ENCODE measurements at regions not wholly inside any gene's neighbourhood (a gene's known extent, or its start where the extent isn't known, plus 50 kb on each side); places are given as distances from the start of the nearest gene placed in this dataset.
"Not testable (repeated sequence)": the region's sequence is repeated elsewhere in the genome, so short reads cannot be mapped to it uniquely, and the experiment has no call there.

GRCh38 chr5:44756097-44756496 lies 52.6 kb upstream of the MRPS30 start:
- DNase-seq (ENCODE audit: insufficient read length, low spot score); FAIRE-seq: not testable (repeated sequence)

- no peak for DNase-seq (ENCODE audit: insufficient read length, low spot score)
- FAIRE-seq = no peak
Measured at GRCh38 chr5:44747396-44747795, 61.4 kb upstream of the MRPS30 start.

- DNase-seq (ENCODE audit: insufficient read length, low spot score) (no peak), FAIRE-seq (no peak)
Measured at GRCh38 chr5:44740660-44741059, 68.1 kb upstream of the MRPS30 start.

GRCh38 chr5:44729536-44729935 lies 79.2 kb upstream of the MRPS30 start:
- no peak for FAIRE-seq
- no peak for DNase-seq (ENCODE audit: insufficient read length, low spot score)

- DNase-seq (ENCODE audit: insufficient read length, low spot score) = no peak
- FAIRE-seq = no peak
Measured at GRCh38 chr5:44727100-44727499, 81.6 kb upstream of the MRPS30 start.

GRCh38 chr5:44719856-44720255 lies 88.9 kb upstream of the MRPS30 start:
- no peak for DNase-seq (ENCODE audit: insufficient read length, low spot score)
- FAIRE-seq = no peak

- DNase-seq (ENCODE audit: insufficient read length, low spot score) = no peak
- no peak for FAIRE-seq
Measured at GRCh38 chr5:44714871-44715561, 93.7 kb upstream of the MRPS30 start.

GRCh38 chr5:44713446-44713845 lies 95.3 kb upstream of the MRPS30 start:
- FAIRE-seq = no peak
- DNase-seq (ENCODE audit: insufficient read length, low spot score) = no peak

GRCh38 chr5:44711901-44712300 lies 96.8 kb upstream of the MRPS30 start:
- FAIRE-seq (no peak), DNase-seq (ENCODE audit: insufficient read length, low spot score) (no peak)

GRCh38 chr5:44708602-44709001 lies 100.1 kb upstream of the MRPS30 start:
- no peak for FAIRE-seq
- DNase-seq (ENCODE audit: insufficient read length, low spot score) = no peak

- no peak for DNase-seq (ENCODE audit: insufficient read length, low spot score)
- no peak for FAIRE-seq
Measured at GRCh38 chr5:44707721-44708120, 101.0 kb upstream of the MRPS30 start.

GRCh38 chr5:44697025-44697424 lies 111.7 kb upstream of the MRPS30 start:
- no peak for FAIRE-seq

GRCh38 chr5:44695259-44695658 lies 113.5 kb upstream of the MRPS30 start:
- FAIRE-seq (peak; percentile 31), DNase-seq (ENCODE audit: insufficient read length, low spot score) (no peak)

More at GRCh38 chr5:44697025-44697424, 111.7 kb upstream of the MRPS30 start:
- no peak for DNase-seq (ENCODE audit: insufficient read length, low spot score)

GRCh38 chr5:44691802-44692201 lies 116.9 kb upstream of the MRPS30 start:
- DNase-seq (ENCODE audit: insufficient read length, low spot score) = no peak
- no peak for FAIRE-seq

GRCh38 chr5:44681906-44682305 lies 126.8 kb upstream of the MRPS30 start:
- FAIRE-seq (no peak), DNase-seq (ENCODE audit: insufficient read length, low spot score) (no peak)

GRCh38 chr5:44679214-44679613 lies 129.5 kb upstream of the MRPS30 start:
- no peak for DNase-seq (ENCODE audit: insufficient read length, low spot score)
- peak; percentile 28 for FAIRE-seq

- DNase-seq (ENCODE audit: insufficient read length, low spot score) = no peak
- no peak for FAIRE-seq
Measured at GRCh38 chr5:44675296-44675695, 133.5 kb upstream of the MRPS30 start.

- DNase-seq (ENCODE audit: insufficient read length, low spot score) = no peak
- FAIRE-seq = no peak
Measured at GRCh38 chr5:44674461-44674860, 134.3 kb upstream of the MRPS30 start.

- not testable (repeated sequence) for FAIRE-seq; DNase-seq (ENCODE audit: insufficient read length, low spot score)
Measured at GRCh38 chr5:44668471-44668870, 140.3 kb upstream of the MRPS30 start.

GRCh38 chr5:44665101-44665701 lies 143.5 kb upstream of the MRPS30 start:
- peak; percentile 40 for FAIRE-seq
- no peak for DNase-seq (ENCODE audit: insufficient read length, low spot score)

- no peak for FAIRE-seq
- DNase-seq (ENCODE audit: insufficient read length, low spot score) = no peak
Measured at GRCh38 chr5:44664711-44665100, 144.0 kb upstream of the MRPS30 start.

GRCh38 chr5:44663991-44664710 lies 144.6 kb upstream of the MRPS30 start:
- DNase-seq (ENCODE audit: insufficient read length, low spot score) (no peak), FAIRE-seq (no peak)
